Inflammatory macrophage treated with lipopolysaccharide for 4 hours (primary cell): ENCODE measurements at regions not wholly inside any gene's neighbourhood (a gene's known extent, or its start where the extent isn't known, plus 50 kb on each side); places are given as distances from the start of the nearest gene placed in this dataset.

Source experiments
- DNase-seq: peaks from one replicate; pipeline ENCODE4 v3.0.0-alpha.2; 2020

GRCh38 chr1:184919892-184920291, 54.4 kb downstream of the NIBAN1 start:
- DNase-seq: peak; percentile 44

DNA sequence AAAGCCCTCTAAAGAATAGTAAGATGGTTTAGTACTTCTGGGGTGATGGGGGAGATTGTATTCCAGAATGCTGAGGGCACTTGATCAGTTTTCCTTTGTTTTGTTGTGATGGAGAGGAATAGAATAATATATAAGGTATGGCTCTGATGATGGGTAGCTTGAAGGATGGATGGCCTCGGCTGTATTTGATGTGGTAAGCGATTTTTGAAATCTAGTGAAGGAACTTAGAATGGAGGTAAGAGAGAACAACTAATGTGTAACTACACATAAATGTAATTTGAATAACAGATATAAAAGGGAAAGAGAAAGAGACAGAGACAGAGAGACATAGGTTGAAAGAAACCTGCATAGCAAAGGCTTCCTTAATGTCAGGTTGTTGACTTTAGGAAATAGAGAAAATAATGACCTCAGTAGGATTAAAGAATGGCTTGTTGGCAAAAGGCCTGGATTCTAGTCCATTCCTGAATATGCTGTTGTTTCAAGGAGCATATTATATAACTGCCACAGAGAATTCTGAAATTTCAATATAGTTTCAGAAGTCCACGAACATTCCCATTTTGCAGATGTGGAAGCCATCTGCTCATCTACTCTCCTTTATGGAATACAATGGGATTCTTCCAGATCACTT, 58.7 kb downstream of the NIBAN1 start:
- DNase-seq: no peak

DNA sequence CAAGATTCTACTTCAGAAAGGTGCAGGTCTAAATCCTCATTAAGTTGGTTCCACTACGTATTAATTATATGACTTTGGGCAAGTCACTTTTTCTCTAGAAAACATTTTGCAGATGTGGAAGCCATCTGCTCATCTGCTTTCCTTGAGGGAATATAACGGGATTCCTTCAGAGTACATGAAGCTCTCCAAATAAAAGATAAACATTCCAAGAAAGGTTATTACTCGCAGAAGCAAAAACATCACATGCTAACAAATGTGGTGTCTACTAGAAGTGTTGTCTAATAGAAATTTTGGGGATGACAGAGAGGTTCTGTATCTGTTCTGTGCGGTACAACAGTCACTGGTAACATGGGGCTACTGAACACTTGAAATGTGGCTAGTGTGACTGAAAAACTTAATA, 60.2 kb downstream of the NIBAN1 start:
- no peak for DNase-seq

DNA sequence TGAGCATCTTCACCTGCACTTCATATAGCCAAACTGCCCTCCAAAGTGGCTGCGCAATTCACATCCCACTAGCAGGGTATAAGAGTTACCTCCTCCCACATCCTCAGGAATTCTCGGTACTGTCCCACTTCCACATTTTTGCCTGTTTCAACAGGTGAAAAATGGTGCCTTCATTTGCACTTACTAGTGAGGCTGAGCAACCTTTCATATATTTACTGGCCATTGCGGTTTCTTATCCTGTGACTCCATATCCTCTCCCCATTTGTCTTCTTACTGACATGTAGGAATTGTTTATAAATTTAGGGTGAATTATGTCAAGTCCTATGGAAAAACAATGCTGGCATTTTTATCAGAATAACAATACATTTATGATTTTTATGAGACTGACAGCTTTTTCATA, 61.9 kb downstream of the NIBAN1 start:
- no peak for DNase-seq

GRCh38 chr1:184911830-184912229, 62.5 kb downstream of the NIBAN1 start:
- no peak for DNase-seq

DNA sequence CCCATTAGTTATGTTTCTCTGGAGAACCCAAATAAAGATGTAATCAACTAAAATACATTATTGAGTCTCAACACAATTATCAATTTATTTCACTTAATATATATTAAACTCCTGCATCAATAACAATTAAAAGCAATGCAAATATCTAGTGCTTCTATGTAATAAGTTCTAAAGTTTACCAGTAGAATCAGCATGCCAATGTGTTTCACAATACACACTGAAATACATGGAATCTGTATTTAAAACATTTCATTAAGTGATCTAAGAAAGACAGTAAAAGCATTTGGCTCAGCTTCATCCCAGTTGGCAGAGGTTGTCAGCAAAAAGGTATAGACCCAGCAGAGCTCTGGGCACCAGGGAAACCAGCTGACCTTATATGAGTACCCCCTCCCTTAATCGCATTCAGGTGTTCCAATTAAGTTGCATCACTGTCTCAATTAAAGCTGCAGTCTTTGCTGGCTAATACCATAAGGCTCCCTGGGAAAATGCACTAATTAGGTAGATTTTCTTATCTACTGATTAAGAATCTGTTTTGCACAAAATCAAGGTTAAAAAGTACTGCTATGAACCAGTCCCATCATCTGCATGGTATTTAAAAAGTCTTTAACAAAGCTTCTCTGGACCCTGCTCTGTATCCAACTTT, 63.1 kb downstream of the NIBAN1 start:
- DNase-seq: no peak

GRCh38 chr1:184910691-184911091, 63.6 kb downstream of the NIBAN1 start:
- no peak for DNase-seq

DNA sequence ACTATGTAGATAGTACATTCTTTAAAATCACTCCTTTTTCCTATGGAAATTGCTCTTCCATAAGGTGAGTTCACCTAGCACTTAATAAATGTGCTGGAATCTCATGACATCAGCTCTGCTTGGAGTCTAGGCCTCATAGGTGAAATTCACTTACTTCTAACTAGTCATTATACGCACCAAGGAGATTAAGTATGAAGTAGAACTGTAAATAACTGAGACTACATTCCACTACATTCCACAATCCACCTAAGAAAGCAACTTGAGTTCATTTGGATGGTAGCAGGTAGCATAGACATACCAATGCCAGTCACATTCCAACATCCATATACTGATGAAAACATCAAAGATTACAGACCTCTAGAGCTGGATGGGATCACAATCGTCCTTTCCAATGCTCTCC, 64.3 kb downstream of the NIBAN1 start:
- no peak for DNase-seq

GRCh38 chr1:184909019-184909418, 65.3 kb downstream of the NIBAN1 start:
- no peak for DNase-seq

DNA sequence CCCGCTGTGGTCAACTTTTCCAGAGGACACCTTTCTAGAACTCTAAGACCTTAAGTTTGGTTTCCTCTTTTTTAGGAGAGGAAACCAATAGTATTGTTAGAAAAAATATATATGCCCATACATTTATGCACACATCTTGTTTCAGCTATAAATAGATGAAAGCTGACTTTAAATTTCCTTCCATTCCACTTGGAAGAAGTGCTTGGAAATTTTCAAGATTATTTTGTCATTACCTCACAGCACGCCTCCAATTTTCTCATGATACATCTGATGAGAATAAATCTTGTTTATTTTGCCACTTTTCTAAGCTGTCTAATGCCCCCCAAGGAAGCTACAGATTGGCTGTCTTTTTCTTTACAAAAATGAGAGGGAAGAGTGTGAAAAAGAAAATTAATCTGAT, 65.8 kb downstream of the NIBAN1 start:
- DNase-seq: no peak

GRCh38 chr1:184907500-184907899, 66.8 kb downstream of the NIBAN1 start:
- no peak for DNase-seq

- DNase-seq: peak; percentile 14
Measured at GRCh38 chr1:184906761-184907160, 67.5 kb downstream of the NIBAN1 start.

GRCh38 chr1:184905601-184906322, 68.5 kb downstream of the NIBAN1 start:
- DNase-seq: no peak

GRCh38 chr1:184903111-184903692, 71.1 kb downstream of the NIBAN1 start:
- no peak for DNase-seq

- DNase-seq: no peak
Measured at GRCh38 chr1:184900507-184900906, 73.8 kb downstream of the NIBAN1 start.

GRCh38 chr1:184896000-184896399, 78.3 kb downstream of the NIBAN1 start:
- DNase-seq: no peak

DNA sequence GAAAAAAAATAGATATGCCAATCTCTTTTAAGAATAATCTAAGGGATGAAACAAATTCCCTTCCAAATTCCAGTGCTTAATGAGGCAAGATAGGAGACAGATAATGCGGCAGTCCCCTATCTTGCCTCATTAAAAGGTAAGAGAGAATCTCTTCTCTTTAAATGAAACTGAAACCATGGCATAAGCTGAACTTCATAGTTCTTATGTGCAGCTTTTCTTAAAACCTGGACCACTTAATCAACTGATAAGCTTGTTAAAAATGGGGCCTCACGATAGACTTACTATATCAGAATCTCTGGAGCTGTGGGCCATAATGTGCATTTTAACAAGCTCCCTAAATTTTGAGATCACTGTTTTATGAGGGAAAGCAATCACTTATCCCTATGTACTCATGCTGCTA, 79.2 kb downstream of the NIBAN1 start:
- DNase-seq: peak; percentile 6

GRCh38 chr1:184893695-184894094, 80.6 kb downstream of the NIBAN1 start:
- DNase-seq: no peak

DNA sequence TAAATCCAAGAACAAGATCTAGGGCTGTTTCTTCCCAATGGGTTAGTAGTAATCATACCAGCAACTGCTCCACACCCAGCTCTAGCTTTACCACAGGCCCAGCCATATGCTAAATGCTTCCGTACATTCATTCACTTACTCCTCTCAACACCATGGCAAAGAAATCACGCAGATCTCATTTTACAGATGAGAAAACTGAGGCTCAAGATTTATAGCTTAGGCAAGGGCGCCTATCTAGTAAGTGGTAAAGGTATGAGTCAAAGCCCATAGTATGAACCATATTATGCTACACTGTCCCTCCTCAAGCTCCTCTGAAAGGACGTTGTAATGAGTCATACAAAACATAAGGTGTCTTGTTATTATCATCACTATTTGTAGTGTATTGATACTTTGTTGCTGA, 82.2 kb downstream of the NIBAN1 start:
- no peak for DNase-seq

DNA sequence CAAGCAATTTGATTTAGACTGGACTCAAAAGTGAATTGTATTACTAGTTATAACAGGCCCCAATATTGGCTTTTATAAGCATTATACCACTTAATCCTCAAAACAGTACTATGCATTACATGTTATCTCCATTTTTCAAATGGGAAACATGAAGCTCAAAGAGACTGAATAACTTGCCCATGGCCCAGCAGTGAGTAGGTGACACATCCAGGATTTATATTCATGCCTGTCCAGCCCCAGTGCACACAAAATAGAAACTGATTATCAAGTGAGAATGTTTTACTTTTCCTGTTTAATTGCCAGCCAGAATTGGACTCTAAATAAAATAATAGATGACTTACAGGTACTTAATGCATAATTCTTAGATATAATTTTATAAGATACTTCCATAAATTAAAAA, 82.9 kb downstream of the NIBAN1 start:
- no peak for DNase-seq

- no peak for DNase-seq
Measured at GRCh38 chr1:184890539-184890973, 83.8 kb downstream of the NIBAN1 start.

DNA sequence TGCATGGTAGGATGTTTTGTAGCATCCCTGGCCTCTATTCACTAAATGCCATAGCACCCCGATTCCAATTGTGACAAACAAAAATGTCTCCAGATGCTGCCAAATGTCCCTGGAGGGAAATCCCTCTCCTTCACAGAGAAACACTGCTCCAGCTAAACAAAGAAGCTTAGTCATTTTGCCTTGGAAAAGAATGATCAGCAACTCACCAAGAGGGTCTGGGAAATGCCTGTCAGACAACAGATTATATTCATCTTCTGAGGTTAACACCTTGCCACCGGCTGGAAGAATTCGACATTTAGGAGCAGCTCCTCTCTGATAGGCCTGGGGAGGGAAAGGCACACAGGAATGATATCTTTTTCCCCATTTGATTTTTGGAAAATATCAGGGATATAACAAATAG, 84.4 kb downstream of the NIBAN1 start:
- no peak for DNase-seq

- no peak for DNase-seq
Measured at GRCh38 chr1:184889166-184889565, 85.1 kb downstream of the NIBAN1 start.

- DNase-seq: no peak
Measured at GRCh38 chr1:184888505-184888904, 85.8 kb downstream of the NIBAN1 start.
